ENCODE measurements at regions not wholly inside any gene's neighbourhood (a gene's known extent, or its start where the extent isn't known, plus 50 kb on each side); places are given as distances from the start of the nearest gene placed in this dataset.

- H3K79me2 ChIP-seq (ENCODE audit: insufficient read depth, low read depth): no peaks in the 10 kb centered on the region
- H3K4me3 ChIP-seq (IDR thresholded peaks at IDR 0.05; ENCODE audit: insufficient read depth, low read depth, low read length): no peak overlapping the region
- H3K4me1 ChIP-seq (ENCODE audit: low read depth, poor library complexity, severe bottlenecking): no peaks in the 10 kb centered on the region
- no peak overlapping the region for H2AFZ ChIP-seq (ENCODE audit: low read depth)
- no peak for TF ChIP-seq CTCF (conservative IDR thresholded peaks at IDR 0.05; ENCODE audit: low read depth, low read length)
- no peaks in the 10 kb centered on the region for H4K20me1 ChIP-seq (ENCODE audit: insufficient read depth)
- no peak overlapping the region for H3K9ac ChIP-seq
- H3K27me3 ChIP-seq (ENCODE audit: insufficient read depth, low read depth): no peaks in the 10 kb centered on the region
- H3K36me3 ChIP-seq (ENCODE audit: insufficient read depth): no peaks in the 10 kb centered on the region
- H3K27ac ChIP-seq: no peak overlapping the region
- no peak overlapping the region for H3K4me2 ChIP-seq
These were observed 225.0 kb upstream of the ARHGEF26 start for GRCh38 chr3:153896197-153896596.

GRCh38 chr3:153897025-153897723, 224.0 kb upstream of the ARHGEF26 start:
- H3K4me3 ChIP-seq (IDR thresholded peaks at IDR 0.05; ENCODE audit: insufficient read depth, low read depth, low read length): no peak overlapping the region
- no peak for TF ChIP-seq CTCF (conservative IDR thresholded peaks at IDR 0.05; ENCODE audit: low read depth, low read length)
- no peaks in the 10 kb centered on the region for H3K36me3 ChIP-seq (ENCODE audit: insufficient read depth)
- no peaks in the 10 kb centered on the region for H3K4me1 ChIP-seq (ENCODE audit: low read depth, poor library complexity, severe bottlenecking)
- H4K20me1 ChIP-seq (ENCODE audit: insufficient read depth): no peaks in the 10 kb centered on the region
- H3K27ac ChIP-seq: no peak overlapping the region
- no peaks in the 10 kb centered on the region for H3K79me2 ChIP-seq (ENCODE audit: insufficient read depth, low read depth)
- H3K4me2 ChIP-seq: no peak overlapping the region
- H3K9ac ChIP-seq: no peak overlapping the region
- H2AFZ ChIP-seq (ENCODE audit: low read depth): no peak overlapping the region
- no peaks in the 10 kb centered on the region for H3K27me3 ChIP-seq (ENCODE audit: insufficient read depth, low read depth)

- no peak overlapping the region for H3K9ac ChIP-seq
- no peak for TF ChIP-seq CTCF (conservative IDR thresholded peaks at IDR 0.05; ENCODE audit: low read depth, low read length)
- H3K27ac ChIP-seq: no peak overlapping the region
- H3K4me3 ChIP-seq (IDR thresholded peaks at IDR 0.05; ENCODE audit: insufficient read depth, low read depth, low read length): no peak overlapping the region
- no peak overlapping the region for H3K4me2 ChIP-seq
- H2AFZ ChIP-seq (ENCODE audit: low read depth): no peak overlapping the region
- no peaks in the 10 kb centered on the region for H3K79me2 ChIP-seq (ENCODE audit: insufficient read depth, low read depth)
- no peaks in the 10 kb centered on the region for H3K36me3 ChIP-seq (ENCODE audit: insufficient read depth)
- no peaks in the 10 kb centered on the region for H3K4me1 ChIP-seq (ENCODE audit: low read depth, poor library complexity, severe bottlenecking)
- H4K20me1 ChIP-seq (ENCODE audit: insufficient read depth): no peaks in the 10 kb centered on the region
- no peaks in the 10 kb centered on the region for H3K27me3 ChIP-seq (ENCODE audit: insufficient read depth, low read depth)
These were observed 223.3 kb upstream of the ARHGEF26 start for GRCh38 chr3:153897842-153898241.

- no peak overlapping the region for H3K9ac ChIP-seq
- H4K20me1 ChIP-seq (ENCODE audit: insufficient read depth): no peaks in the 10 kb centered on the region
- H3K27ac ChIP-seq: no peak overlapping the region
- no peak overlapping the region for H2AFZ ChIP-seq (ENCODE audit: low read depth)
- no peaks in the 10 kb centered on the region for H3K36me3 ChIP-seq (ENCODE audit: insufficient read depth)
- H3K4me3 ChIP-seq (IDR thresholded peaks at IDR 0.05; ENCODE audit: insufficient read depth, low read depth, low read length): no peak overlapping the region
- no peaks in the 10 kb centered on the region for H3K27me3 ChIP-seq (ENCODE audit: insufficient read depth, low read depth)
- no peak for TF ChIP-seq CTCF (conservative IDR thresholded peaks at IDR 0.05; ENCODE audit: low read depth, low read length)
- H3K79me2 ChIP-seq (ENCODE audit: insufficient read depth, low read depth): no peaks in the 10 kb centered on the region
- H3K4me1 ChIP-seq (ENCODE audit: low read depth, poor library complexity, severe bottlenecking): no peaks in the 10 kb centered on the region
- H3K4me2 ChIP-seq: no peak overlapping the region
These were observed 220.0 kb upstream of the ARHGEF26 start for GRCh38 chr3:153901152-153901551.
